ENCODE measurements at regions not wholly inside any gene's neighbourhood (a gene's known extent, or its start where the extent isn't known, plus 50 kb on each side); places are given as distances from the start of the nearest gene placed in this dataset.

GRCh38 chr20:6231556-6231955 lies 108.7 kb upstream of the FERMT1 start:
- peak; percentile 42 for DNase-seq (ENCODE audit: low spot score)

- DNase-seq (ENCODE audit: low spot score) = no peak
Observed at GRCh38 chr20:6228302-6228843, 105.5 kb upstream of the FERMT1 start.

GRCh38 chr20:6213311-6213710 lies 90.5 kb upstream of the FERMT1 start:
- no peak for DNase-seq (ENCODE audit: low spot score)

- no peak for DNase-seq (ENCODE audit: low spot score)
Observed at GRCh38 chr20:6212903-6213302, 90.1 kb upstream of the FERMT1 start.

- no peak for DNase-seq (ENCODE audit: low spot score)
Observed at GRCh38 chr20:6209093-6209492, 86.3 kb upstream of the FERMT1 start.

GRCh38 chr20:6200092-6200491 lies 77.3 kb upstream of the FERMT1 start:
- no peak for DNase-seq (ENCODE audit: low spot score)

- DNase-seq (ENCODE audit: low spot score) = no peak
Observed at GRCh38 chr20:6185268-6185667, 62.4 kb upstream of the FERMT1 start.

GRCh38 chr20:6184086-6184485 lies 61.3 kb upstream of the FERMT1 start:
- DNase-seq (ENCODE audit: low spot score) = no peak

- DNase-seq (ENCODE audit: low spot score) = no peak
Observed at GRCh38 chr20:6180531-6180930, 57.7 kb upstream of the FERMT1 start.

- DNase-seq (ENCODE audit: low spot score) = peak; percentile 48
Observed at GRCh38 chr20:6178537-6178936, 55.7 kb upstream of the FERMT1 start.

- DNase-seq (ENCODE audit: low spot score) = no peak
Observed at GRCh38 chr20:6173481-6173880, 50.7 kb upstream of the FERMT1 start.

All from kidney tubule cell (primary cell).